ENCODE measurements at regions not wholly inside any gene's neighbourhood (a gene's known extent, or its start where the extent isn't known, plus 50 kb on each side); places are given as distances from the start of the nearest gene placed in this dataset.

DNA sequence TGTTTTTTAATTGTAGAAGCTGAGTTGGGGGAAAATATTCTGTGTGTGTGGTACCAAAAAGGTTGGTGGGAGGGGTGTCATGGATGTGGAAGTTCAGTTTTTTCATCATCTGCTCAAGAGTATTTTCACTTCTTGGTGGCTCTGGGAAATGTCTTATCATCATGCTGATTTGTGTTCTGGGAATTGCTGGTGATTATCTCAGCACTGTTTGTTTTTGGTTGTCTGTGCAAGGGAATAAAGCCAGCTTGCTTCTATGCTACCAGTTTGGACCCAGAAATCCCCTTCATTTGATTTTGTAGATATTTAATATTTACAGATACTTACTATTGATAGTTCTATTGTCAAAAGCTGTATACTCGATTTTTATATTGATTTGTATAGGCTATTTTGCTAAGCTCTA lies 2289.7 kb downstream of the MAT2B start:
- H4K20me1 ChIP-seq (ENCODE audit: insufficient read depth, low read length), result no peaks in the 10 kb centered on the region
- H3K27ac ChIP-seq (ENCODE audit: low read depth in 1 of 2, low read length in 2 of 2), result no peak overlapping the region
- no peak overlapping the region for H3K9ac ChIP-seq (ENCODE audit: insufficient read depth, low read length, poor library complexity, severe bottlenecking)
- H3K4me3 ChIP-seq (replicated peaks in 1 of 3; ENCODE audit: low read depth in 2 of 3, low read length in 3 of 3), result no peak overlapping the region
- WGBS (ENCODE audit: insufficient coverage), result no CpG with 5 or more reads among the region's 1 CpG
- H3K9me3 ChIP-seq (replicated peaks in 1 of 2; ENCODE audit: control insufficient read depth in 1 of 2, insufficient read depth in 1 of 2, low read length in 2 of 2), result peaks cover 7 to 12% of the 10 kb centered on the region in 2 donors
- H3K4me3 Mint-ChIP-seq, result no peak overlapping the region
- no peaks in the 10 kb centered on the region for H3K4me1 Mint-ChIP-seq
- DNase-seq, result no peak
- H3K79me2 ChIP-seq (ENCODE audit: insufficient read depth, low read length), result no peaks in the 10 kb centered on the region
- no peak overlapping the region for H3K27ac Mint-ChIP-seq
- H3K36me3 Mint-ChIP-seq, result no peaks in the 10 kb centered on the region
- intact Hi-C loops (cut with micrococcal nuclease), result no loop called here
- no peaks in the 10 kb centered on the region for H3K27me3 Mint-ChIP-seq (ENCODE audit: low read depth in 3 of 3)
- H2AFZ ChIP-seq (ENCODE audit: insufficient read depth, low read depth, low read length, poor library complexity, severe bottlenecking), result no peak overlapping the region
- H3K4me2 ChIP-seq (replicated peaks; ENCODE audit: extremely low read depth, low read length, poor library complexity, severe bottlenecking), result no peak overlapping the region
- TF ChIP-seq, protein P1, sequence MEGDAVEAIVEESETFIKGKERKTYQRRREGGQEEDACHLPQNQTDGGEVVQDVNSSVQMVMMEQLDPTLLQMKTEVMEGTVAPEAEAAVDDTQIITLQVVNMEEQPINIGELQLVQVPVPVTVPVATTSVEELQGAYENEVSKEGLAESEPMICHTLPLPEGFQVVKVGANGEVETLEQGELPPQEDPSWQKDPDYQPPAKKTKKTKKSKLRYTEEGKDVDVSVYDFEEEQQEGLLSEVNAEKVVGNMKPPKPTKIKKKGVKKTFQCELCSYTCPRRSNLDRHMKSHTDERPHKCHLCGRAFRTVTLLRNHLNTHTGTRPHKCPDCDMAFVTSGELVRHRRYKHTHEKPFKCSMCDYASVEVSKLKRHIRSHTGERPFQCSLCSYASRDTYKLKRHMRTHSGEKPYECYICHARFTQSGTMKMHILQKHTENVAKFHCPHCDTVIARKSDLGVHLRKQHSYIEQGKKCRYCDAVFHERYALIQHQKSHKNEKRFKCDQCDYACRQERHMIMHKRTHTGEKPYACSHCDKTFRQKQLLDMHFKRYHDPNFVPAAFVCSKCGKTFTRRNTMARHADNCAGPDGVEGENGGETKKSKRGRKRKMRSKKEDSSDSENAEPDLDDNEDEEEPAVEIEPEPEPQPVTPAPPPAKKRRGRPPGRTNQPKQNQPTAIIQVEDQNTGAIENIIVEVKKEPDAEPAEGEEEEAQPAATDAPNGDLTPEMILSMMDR (IDR thresholded peaks at IDR 0.05), result no peak
- no peaks in the 10 kb centered on the region for H3K36me3 ChIP-seq (replicated peaks in 1 of 2; ENCODE audit: control insufficient read depth in 1 of 2, insufficient read depth in 2 of 2, low read length in 2 of 2)
- no peaks in the 10 kb centered on the region for H3K27me3 ChIP-seq (ENCODE audit: control insufficient read depth in 2 of 2, insufficient read depth in 2 of 2, low read length in 2 of 2)
- peaks cover 0 to 17% (median 5%) of the 10 kb centered on the region in 7 donors for H3K9me3 Mint-ChIP-seq
- H3K4me1 ChIP-seq (ENCODE audit: control insufficient read depth in 1 of 2, insufficient read depth in 2 of 2, low read length in 2 of 2), result no peaks in the 10 kb centered on the region

DNA sequence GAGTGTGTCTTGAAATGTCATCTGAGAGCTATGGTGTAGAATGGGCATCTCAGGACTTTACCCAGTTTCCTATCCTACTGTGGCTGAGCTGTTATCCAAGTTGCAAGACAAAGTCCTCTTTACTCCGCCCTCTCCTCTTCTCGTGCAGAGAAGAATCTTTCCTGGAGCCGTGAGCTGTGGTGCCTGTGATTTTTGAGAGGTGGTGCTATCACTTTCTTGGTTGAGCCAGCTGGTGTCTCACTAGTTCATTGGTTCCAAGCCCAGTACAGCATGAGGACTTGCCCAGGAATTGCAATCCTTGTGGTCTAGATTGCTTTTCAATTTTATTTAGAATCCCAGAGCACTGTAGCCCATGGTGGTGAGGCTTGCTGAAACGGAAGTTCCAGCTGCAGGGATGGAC lies 2300.3 kb downstream of the MAT2B start:
- no peaks in the 10 kb centered on the region for H3K79me2 ChIP-seq (ENCODE audit: insufficient read depth, low read length)
- intact Hi-C loops (cut with micrococcal nuclease), result no loop called here
- no peaks in the 10 kb centered on the region for H3K4me1 ChIP-seq (ENCODE audit: control insufficient read depth in 1 of 2, insufficient read depth in 2 of 2, low read length in 2 of 2)
- H3K4me1 Mint-ChIP-seq, result no peaks in the 10 kb centered on the region
- H3K4me3 ChIP-seq (replicated peaks in 1 of 3; ENCODE audit: low read depth in 2 of 3, low read length in 3 of 3), result no peak overlapping the region
- H3K9me3 Mint-ChIP-seq, result peaks cover 0 to 4% (median 3%) of the 10 kb centered on the region in 7 donors
- no peak for DNase-seq
- TF ChIP-seq, protein P1 (IDR thresholded peaks at IDR 0.05), result no peak
- no peaks in the 10 kb centered on the region for H3K36me3 ChIP-seq (replicated peaks in 1 of 2; ENCODE audit: control insufficient read depth in 1 of 2, insufficient read depth in 2 of 2, low read length in 2 of 2)
- no peaks in the 10 kb centered on the region for H3K27me3 Mint-ChIP-seq (ENCODE audit: low read depth in 3 of 3)
- H3K27ac ChIP-seq (ENCODE audit: low read depth in 1 of 2, low read length in 2 of 2), result no peak overlapping the region
- H3K9me3 ChIP-seq (replicated peaks in 1 of 2; ENCODE audit: control insufficient read depth in 1 of 2, insufficient read depth in 1 of 2, low read length in 2 of 2), result no peaks in the 10 kb centered on the region
- no peak overlapping the region for H3K4me2 ChIP-seq (replicated peaks; ENCODE audit: extremely low read depth, low read length, poor library complexity, severe bottlenecking)
- H4K20me1 ChIP-seq (ENCODE audit: insufficient read depth, low read length), result no peaks in the 10 kb centered on the region
- H2AFZ ChIP-seq (ENCODE audit: insufficient read depth, low read depth, low read length, poor library complexity, severe bottlenecking), result no peak overlapping the region
- no peaks in the 10 kb centered on the region for H3K36me3 Mint-ChIP-seq
- WGBS (ENCODE audit: insufficient coverage), result no CpG with 5 or more reads among the region's 4 CpGs
- H3K27me3 ChIP-seq (ENCODE audit: control insufficient read depth in 2 of 2, insufficient read depth in 2 of 2, low read length in 2 of 2), result no peaks in the 10 kb centered on the region
- H3K4me3 Mint-ChIP-seq, result no peak overlapping the region
- H3K9ac ChIP-seq (ENCODE audit: insufficient read depth, low read length, poor library complexity, severe bottlenecking), result no peak overlapping the region
- H3K27ac Mint-ChIP-seq, result no peak overlapping the region

All from CD14-positive monocyte (primary cell).